HL-60 (cell line): ENCODE measurements at regions not wholly inside any gene's neighbourhood (a gene's known extent, or its start where the extent isn't known, plus 50 kb on each side); places are given as distances from the start of the nearest gene placed in this dataset.
"Not testable (repeated sequence)": the region's sequence is repeated elsewhere in the genome, so short reads cannot be mapped to it uniquely, and the experiment has no call there.

Experiments
- DNase-seq, 2 experiments: peaks; one replicate each; pipeline ENCODE4 v3.0.0-alpha.2; 2010 to 2020; ENCODE audit warnings: low read depth in 1 of 2, low spot score in 1 of 2
- H3K27ac ChIP-seq: fragments of 250-450 bp; sonication (Bioruptor Pico); replicated peaks from 2 replicates; pipeline ENCODE4 v1.5.1; 2020; ENCODE audit warnings: mild to moderate bottlenecking, moderate library complexity
- H3K27me3 ChIP-seq: fragments of 250-450 bp; sonication (Bioruptor Pico); 2 replicates; pipeline ENCODE4 v1.5.1; 2021; ENCODE audit warnings: mild to moderate bottlenecking, moderate library complexity; ENCODE audit not compliant: insufficient read depth, poor library complexity, severe bottlenecking
- H3K4me3 ChIP-seq: replicated peaks from 2 replicates; pipeline ENCODE4 v1.5.1; 2011; ENCODE audit warnings: mild to moderate bottlenecking, control low read depth, low read length; ENCODE audit not compliant: insufficient read depth
- GABPA ChIP-seq: IDR thresholded peaks from 2 replicates; pipeline ENCODE4 v1.6.1; 2012; ENCODE audit warnings: low read depth
- POLR2AphosphoS5 ChIP-seq: IDR thresholded peaks from 2 replicates; pipeline ENCODE4 v1.6.1; 2012; ENCODE audit warnings: low read depth
- SPI1 ChIP-seq: IDR thresholded peaks from 2 replicates; pipeline ENCODE4 v1.6.1; 2012; ENCODE audit warnings: low read depth, mild to moderate bottlenecking, borderline replicate concordance
- TF ChIP-seq, protein P1 (sequence below): IDR thresholded peaks from one replicate; pipeline ENCODE4 v1.5.1; 2011; ENCODE audit warnings: low read length, control low read depth, inconsistent platforms; ENCODE audit not compliant: insufficient read depth
- TF ChIP-seq, protein P2 (sequence below): IDR thresholded peaks from 2 replicates; pipeline ENCODE4 v1.6.1; 2012; ENCODE audit warnings: low read depth; ENCODE audit not compliant: insufficient replicate concordance

DNA sequence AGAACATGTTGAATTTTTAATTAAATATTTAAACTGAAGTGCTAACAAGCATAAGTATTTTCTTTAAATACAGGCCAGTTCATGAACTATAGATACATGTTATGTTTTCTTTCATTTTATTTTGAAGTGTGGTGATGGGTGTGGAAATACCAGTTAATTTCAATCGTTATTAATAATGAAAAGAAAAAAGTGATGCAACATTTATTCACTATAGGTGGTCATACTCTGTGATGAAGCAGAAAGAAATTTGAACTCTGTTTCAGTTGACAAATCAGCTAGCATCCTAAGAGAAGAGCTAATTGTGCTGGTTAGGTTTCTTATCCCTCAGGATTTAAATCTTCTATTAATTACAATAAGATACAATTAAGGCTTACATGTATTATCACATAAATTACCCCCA is 795.1 kb upstream of the DDX18 start:
- no peak for DNase-seq
- Histone ChIP-seq H3K27me3 (no peaks in the 10 kb centered on the region), H3K4me3 (no peak overlapping the region), H3K27ac (no peak overlapping the region)
- TF ChIP-seq POLR2AphosphoS5 (no peak), GABPA (no peak), SPI1 (no peak)
- TF ChIP-seq, protein P1, sequence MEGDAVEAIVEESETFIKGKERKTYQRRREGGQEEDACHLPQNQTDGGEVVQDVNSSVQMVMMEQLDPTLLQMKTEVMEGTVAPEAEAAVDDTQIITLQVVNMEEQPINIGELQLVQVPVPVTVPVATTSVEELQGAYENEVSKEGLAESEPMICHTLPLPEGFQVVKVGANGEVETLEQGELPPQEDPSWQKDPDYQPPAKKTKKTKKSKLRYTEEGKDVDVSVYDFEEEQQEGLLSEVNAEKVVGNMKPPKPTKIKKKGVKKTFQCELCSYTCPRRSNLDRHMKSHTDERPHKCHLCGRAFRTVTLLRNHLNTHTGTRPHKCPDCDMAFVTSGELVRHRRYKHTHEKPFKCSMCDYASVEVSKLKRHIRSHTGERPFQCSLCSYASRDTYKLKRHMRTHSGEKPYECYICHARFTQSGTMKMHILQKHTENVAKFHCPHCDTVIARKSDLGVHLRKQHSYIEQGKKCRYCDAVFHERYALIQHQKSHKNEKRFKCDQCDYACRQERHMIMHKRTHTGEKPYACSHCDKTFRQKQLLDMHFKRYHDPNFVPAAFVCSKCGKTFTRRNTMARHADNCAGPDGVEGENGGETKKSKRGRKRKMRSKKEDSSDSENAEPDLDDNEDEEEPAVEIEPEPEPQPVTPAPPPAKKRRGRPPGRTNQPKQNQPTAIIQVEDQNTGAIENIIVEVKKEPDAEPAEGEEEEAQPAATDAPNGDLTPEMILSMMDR, result no peak
- TF ChIP-seq, protein P2, sequence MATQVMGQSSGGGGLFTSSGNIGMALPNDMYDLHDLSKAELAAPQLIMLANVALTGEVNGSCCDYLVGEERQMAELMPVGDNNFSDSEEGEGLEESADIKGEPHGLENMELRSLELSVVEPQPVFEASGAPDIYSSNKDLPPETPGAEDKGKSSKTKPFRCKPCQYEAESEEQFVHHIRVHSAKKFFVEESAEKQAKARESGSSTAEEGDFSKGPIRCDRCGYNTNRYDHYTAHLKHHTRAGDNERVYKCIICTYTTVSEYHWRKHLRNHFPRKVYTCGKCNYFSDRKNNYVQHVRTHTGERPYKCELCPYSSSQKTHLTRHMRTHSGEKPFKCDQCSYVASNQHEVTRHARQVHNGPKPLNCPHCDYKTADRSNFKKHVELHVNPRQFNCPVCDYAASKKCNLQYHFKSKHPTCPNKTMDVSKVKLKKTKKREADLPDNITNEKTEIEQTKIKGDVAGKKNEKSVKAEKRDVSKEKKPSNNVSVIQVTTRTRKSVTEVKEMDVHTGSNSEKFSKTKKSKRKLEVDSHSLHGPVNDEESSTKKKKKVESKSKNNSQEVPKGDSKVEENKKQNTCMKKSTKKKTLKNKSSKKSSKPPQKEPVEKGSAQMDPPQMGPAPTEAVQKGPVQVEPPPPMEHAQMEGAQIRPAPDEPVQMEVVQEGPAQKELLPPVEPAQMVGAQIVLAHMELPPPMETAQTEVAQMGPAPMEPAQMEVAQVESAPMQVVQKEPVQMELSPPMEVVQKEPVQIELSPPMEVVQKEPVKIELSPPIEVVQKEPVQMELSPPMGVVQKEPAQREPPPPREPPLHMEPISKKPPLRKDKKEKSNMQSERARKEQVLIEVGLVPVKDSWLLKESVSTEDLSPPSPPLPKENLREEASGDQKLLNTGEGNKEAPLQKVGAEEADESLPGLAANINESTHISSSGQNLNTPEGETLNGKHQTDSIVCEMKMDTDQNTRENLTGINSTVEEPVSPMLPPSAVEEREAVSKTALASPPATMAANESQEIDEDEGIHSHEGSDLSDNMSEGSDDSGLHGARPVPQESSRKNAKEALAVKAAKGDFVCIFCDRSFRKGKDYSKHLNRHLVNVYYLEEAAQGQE, result no peak

DNA sequence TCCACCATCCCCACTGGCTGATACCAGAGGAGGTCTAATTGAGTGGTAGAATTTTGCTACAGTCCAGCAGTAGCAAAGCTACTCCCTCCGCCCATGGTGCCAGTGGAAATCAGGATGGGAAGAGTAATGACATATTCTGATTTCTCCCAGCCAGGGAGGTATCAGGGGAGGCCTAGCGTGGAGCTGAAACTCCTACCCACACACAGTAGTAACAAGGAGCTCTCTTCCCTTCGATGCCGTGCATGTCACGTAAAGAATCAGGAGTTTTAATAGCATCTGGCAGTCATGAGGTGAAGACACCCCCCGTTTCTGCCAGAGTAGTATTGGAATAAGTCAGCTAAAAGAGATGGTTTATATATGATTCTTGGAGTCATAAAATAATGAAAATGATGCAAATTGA is 786.8 kb upstream of the DDX18 start:
- Histone ChIP-seq H3K27me3 (no peaks in the 10 kb centered on the region), H3K27ac (no peak overlapping the region), H3K4me3 (no peak overlapping the region)
- DNase-seq, result no peak
- TF ChIP-seq GABPA (no peak), SPI1 (no peak), POLR2AphosphoS5 (no peak)
- TF ChIP-seq, protein P1, result no peak
- TF ChIP-seq, protein P2, result no peak

DNA sequence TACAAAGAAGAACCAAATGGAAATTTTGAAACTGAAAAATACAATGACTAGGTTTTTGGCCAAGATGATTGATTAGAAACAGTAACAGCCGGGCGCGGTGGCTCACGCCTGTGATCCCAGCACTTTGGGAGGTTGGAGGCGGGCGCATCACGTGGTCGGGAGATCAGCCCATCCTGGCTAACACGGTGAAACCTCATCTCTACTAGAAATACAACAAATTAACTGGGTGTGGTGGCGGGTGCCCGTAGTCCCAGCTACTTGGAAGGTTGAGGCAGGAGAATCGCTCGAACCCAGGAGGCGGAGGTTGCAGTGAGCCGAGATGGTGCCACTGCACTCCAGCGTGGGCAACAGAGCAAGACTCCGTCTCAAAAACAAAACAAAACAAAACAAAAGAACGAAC is 785.8 kb upstream of the DDX18 start:
- DNase-seq, result not testable (repeated sequence)

DNA sequence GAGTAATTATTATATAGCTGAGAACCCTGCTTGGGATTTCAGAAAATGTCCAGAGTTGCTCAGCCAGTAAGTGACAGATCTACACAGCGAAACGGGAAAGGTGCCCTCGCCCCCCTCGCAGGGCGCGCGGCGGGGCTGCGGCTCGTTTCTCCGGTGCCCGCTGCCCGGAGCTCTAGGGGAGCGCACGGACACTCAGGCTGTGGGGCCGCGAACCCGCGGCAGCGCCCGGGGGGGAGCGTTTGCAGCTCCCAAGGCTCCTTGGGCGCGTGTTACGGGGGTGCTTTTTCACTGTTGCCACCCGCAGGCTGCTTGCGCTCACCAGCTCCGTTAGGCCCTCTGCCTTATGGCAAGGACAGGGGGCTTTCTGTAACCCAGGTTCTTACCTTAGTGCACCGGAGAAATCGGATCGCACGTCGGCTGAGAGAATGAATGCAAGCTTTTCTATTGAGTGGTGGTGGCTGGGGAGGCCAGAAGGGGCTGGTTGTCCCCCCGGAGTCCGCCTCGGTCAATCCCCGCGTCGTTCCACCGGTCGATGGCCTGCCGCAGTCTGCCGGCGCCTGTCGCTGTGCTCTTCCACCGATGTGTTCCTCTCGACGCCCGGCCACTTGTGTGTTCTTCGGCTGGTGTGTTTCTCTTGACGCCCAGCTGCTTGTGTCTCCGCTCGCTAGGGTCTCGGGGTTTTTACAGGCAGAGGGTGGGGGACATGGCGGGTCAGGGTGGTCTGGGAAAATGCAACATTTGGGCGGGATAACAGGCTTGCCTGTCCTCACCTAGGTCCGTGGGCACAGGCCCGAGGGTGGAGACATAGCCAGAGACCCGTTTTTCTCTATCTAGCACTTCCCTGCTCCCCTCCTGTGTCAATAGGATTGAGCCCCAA is 758.8 kb upstream of the DDX18 start:
- TF ChIP-seq, protein P1, result no peak
- TF ChIP-seq, protein P2, result no peak
- no peak for TF ChIP-seq POLR2AphosphoS5
- no peak for TF ChIP-seq SPI1
- TF ChIP-seq GABPA, result no peak
- DNase-seq, result no peak
- no peak overlapping the region for H3K27ac ChIP-seq
- H3K4me3 ChIP-seq, result no peak overlapping the region
- H3K27me3 ChIP-seq, result no peaks in the 10 kb centered on the region

More for the DNA sequence above, 785.8 kb upstream of the DDX18 start:
- not testable (repeated sequence) for H3K27me3 ChIP-seq, H3K27ac ChIP-seq, H3K4me3 ChIP-seq
